CD4-positive, alpha-beta T cell treated with Interleukin-4 for 1 hour (primary cell): ENCODE measurements at regions not wholly inside any gene's neighbourhood (a gene's known extent, or its start where the extent isn't known, plus 50 kb on each side); places are given as distances from the start of the nearest gene placed in this dataset.

ENCODE experiments used
- DNase-seq, 2 donors: peaks; one replicate each; pipeline ENCODE4 v3.0.0-alpha.2; 2020 to 2022

GRCh38 chr3:115537669-115538068 is 85.6 kb upstream of the GAP43 start:
- DNase-seq, result no peak

GRCh38 chr3:115547207-115547606 is 76.1 kb upstream of the GAP43 start:
- no peak for DNase-seq

GRCh38 chr3:115548611-115549010 is 74.7 kb upstream of the GAP43 start:
- no peak for DNase-seq

- no peak for DNase-seq
These were observed 74.2 kb upstream of the GAP43 start for GRCh38 chr3:115549071-115549470.

- DNase-seq, result no peak
These were observed 73.0 kb upstream of the GAP43 start for GRCh38 chr3:115550285-115550761.

GRCh38 chr3:115551016-115551415 is 72.3 kb upstream of the GAP43 start:
- no peak for DNase-seq

- no peak for DNase-seq
These were observed 71.3 kb upstream of the GAP43 start for GRCh38 chr3:115552007-115552406.

GRCh38 chr3:115553796-115554486 is 69.4 kb upstream of the GAP43 start:
- DNase-seq, result no peak

GRCh38 chr3:115554487-115554807 is 68.9 kb upstream of the GAP43 start:
- DNase-seq, result no peak

- DNase-seq, result no peak
These were observed 60.6 kb upstream of the GAP43 start for GRCh38 chr3:115562636-115563267.

GRCh38 chr3:115563984-115564383 is 59.3 kb upstream of the GAP43 start:
- DNase-seq, result no peak

- no peak for DNase-seq
These were observed 51.9 kb upstream of the GAP43 start for GRCh38 chr3:115571413-115571812.
